HG03097 (cell line): ENCODE measurements at regions not wholly inside any gene's neighbourhood (a gene's known extent, or its start where the extent isn't known, plus 50 kb on each side); places are given as distances from the start of the nearest gene placed in this dataset.

Experiments used
- ATAC-seq: cut with Tn5 transposase; IDR thresholded peaks from one replicate; pipeline ENCODE4 v1.9.1; 2021; ENCODE audit not compliant: unreplicated experiment, low FRiP score

GRCh38 chr3:127484601-127485388 is 105.7 kb downstream of the TPRA1 start:
- ATAC-seq: no peak

DNA sequence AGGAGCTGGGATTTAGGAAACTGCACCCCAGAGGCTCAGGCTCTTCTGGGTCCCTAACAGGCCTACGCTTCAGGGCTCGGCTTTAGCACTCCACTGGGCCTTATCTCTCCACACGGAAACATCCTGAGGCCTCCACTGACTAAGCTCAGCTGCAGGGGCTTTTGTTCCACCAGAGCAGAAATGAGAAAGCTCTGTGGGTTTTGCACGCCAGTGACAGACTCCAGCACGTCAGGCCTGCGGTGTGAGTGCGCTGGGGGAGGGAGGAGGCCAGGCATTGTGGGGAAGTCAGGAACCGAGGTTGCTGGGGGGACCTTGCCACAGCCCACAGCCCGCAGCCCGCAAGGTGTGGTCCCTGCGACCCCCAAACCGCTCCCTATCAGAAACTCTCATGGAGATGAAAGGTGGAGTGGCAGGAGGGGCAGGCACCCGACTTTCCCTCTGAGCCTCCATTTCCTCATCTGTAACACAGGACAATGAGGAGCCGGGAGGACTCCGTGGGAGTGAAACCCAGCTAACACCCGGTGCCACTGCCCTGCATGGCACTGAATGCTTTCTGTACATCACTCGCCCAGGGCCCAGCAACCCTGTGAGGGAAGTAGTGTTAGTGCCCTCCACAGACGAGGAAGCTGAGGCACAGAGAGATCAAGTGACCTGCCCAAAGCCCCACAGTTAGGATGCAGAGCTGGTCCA is 106.5 kb downstream of the TPRA1 start:
- no peak for ATAC-seq

DNA sequence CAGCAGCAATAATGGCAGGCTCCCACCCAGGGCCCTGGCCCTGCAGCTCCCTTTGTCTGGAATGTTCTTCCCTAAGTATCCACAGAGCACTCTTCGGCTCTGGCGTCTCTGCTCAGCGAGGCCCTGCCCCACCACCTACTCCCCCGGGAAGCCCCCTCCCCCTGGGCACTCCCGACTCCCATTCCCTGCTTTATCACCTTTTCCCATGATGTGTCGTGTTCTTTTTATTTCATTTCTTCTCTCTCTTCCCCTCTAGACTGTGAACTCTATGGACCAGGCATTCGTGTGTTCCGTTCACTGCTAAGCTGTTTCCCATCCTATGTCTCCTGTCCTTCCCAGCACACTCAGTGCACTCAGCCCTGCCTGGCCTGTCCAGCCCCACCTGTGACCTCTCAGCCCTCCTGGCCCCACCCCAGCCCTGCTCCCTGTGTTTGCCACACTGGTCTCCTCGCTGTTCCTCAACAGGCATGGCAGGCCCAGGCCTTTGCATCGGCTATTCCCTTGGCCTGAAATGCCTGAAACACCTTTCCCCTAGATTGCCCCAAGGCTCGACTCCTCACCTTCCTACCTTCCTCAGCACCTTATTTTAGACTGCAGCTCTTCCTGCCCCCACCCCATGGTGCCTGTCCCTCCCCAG is 107.4 kb downstream of the TPRA1 start:
- ATAC-seq: no peak

DNA sequence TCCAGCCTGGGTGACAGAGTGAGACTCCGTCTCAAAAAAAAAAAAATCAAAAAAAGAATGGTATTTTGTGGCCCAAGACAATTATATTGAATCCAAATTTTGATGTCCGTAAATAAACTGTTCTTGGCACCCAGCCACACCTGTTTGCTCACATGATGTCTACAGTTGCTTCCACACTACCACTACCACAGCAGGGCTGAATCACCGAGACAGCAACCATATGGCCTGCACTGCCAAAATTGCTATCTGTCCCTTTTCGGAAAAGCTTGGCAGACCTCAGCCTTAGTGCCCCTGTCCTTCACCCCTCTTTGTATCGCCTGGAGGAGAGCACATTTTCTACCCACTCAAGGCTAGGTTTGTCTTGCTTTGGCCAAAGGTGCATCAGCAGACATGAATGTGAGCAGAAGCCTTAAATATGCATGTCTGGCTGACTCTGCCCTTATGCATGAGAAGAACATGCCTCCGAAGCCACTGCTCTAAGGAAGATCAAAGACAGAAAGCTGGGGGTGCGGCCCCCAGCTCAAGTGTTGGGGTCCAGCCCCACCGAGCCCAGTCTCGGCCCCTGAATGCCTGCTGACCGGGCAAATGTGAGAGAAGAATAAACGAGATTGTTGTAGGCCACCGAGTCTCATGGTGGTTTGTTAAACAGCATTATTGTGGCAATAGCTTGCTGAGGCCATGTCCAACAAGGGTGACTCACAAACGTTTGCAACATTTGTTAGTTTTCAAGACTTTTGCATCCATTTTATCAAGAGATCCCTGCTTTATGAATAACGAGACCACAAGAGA is 108.1 kb downstream of the TPRA1 start:
- ATAC-seq: no peak

- no peak for ATAC-seq
Measured at GRCh38 chr3:127480196-127480954, 110.2 kb downstream of the TPRA1 start.

DNA sequence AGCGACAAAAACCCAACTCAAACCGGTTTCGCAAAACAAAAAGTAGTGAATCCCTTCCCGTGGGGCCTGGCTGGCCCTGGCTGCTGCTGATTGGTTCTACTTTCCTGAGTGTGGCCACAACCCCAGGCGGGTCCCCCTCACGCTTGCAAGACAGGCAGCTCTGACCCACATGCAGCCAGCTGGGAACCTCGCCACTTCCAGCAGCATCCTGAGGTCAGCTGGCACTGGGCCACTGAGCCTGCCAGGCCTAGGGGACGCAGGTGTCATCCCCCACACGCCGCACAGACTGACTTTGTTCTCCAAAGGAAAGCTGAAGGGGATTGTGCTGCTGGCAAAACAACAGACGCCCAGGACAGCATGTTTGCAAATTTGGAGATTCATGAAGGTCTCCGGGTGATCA is 111.1 kb downstream of the TPRA1 start:
- no peak for ATAC-seq

DNA sequence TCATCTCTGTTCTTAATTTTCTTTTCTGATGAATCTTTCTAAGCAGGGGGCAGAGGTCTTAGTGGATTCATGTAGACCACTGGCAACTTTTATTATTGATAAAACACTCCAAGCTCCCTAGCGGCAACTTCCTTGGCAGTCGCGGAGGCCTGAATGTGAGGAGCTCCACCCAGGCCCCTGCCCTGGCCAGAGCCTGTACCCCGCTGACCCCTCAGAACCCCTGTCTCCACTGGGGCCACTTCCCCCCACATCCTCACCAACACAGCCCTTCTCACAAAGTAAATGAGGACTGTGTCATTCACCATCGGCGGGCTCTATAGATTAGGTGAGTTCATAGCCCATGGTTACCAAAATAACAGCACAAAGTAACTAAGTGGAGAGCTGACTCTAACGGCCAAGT is 111.6 kb downstream of the TPRA1 start:
- no peak for ATAC-seq

DNA sequence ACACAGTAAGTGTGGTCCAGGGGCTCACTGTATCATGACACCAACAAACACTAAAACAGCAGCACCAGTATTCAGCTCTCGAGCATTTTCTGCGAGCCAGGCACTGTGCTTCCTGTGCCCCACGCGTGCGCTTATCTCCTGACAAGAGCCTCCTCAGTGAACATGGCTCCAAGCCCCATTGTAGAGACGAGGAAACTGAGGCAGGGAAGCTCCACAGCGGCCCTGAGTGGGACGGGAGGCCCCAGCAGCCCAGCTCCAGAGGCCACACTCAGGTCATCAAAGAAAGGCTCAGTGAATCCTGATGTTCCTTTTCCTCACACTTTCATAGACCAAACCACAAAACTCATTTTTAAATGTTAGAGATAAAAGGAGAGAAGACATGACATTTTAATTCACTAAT is 113.1 kb downstream of the TPRA1 start:
- ATAC-seq: no peak

DNA sequence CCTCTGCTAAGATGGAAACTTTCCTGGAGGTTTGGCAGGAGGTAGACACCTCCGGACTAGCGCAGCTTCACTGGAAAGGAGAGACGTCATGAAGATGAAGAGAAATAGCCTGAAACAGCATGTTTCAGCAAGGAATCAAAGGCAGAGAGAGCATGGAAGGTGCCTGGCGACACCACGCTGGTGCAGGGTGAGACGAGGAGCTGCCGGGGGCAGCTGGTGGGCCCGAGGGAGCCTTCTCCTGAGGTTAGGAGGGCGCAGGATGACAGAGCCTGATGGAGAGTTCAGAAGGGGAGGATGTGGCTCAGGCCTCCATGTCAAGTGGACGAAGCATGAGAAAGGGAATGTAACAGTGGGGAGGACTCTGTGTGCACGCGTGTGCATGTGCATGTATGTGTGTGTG is 113.6 kb downstream of the TPRA1 start:
- ATAC-seq: no peak

GRCh38 chr3:127475975-127476705 is 114.4 kb downstream of the TPRA1 start:
- no peak for ATAC-seq

- ATAC-seq: no peak
Measured at GRCh38 chr3:127475391-127475790, 115.1 kb downstream of the TPRA1 start.

DNA sequence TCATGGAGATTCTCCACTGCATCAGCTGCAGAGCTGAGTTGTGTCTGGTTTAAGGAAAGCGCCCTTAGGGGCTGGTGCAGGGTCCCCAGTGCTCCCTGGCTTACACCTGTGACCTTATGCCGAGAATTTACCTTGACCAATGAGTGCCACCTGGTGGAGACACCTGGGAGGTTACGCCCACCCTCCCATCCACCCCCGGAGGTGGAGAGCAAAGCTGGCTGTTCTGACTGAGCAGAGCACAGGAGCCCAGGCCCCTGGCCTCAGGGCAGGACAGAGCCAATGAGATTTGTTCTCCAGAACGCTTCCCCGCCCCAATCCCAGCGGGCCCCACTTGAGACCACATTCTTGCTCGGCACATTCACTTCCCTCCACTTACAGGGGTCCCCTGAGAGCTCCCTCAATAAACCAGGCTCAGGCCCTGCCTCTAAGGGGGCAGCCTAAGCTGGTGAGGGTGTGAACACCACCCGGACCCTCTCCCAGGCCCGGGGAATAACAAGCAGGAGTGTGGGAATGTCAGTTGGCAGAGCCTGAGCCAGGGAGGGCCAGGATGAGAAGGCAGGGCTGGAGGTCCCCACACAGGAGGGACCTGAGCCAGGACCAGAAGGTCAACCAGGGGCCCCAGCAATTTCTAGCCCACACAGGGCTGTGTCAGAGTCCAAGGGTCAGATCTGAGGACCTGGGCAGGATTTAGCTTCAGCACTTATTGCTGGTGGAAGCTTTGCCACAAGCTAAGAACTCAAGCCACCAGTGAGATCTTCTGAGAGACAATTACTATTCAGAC is 117.1 kb downstream of the TPRA1 start:
- ATAC-seq: no peak

DNA sequence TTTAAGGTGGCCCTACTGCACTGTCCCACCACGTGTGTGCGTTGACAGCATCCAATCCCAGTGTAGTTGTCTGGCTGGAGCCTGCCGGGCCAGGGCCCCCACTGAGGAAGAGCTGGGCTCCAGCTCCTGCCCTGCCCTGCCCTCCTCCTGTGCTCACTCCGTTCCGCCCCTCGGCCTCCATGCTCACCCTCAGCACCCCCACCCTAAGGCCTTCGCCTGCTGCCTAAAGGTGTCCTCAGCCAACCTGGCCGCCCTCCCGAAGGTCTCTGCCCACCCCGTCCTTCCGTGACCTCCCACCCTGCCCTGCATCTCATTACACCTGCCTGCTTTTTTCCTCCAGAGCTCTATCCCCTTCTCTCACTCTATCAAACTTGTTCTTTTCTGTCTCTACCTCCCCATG is 118.0 kb downstream of the TPRA1 start:
- ATAC-seq: no peak

- no peak for ATAC-seq
Measured at GRCh38 chr3:127471142-127471541, 119.4 kb downstream of the TPRA1 start.

- ATAC-seq: no peak
Measured at GRCh38 chr3:127469760-127470159, 120.8 kb downstream of the TPRA1 start.

GRCh38 chr3:127467391-127467790 is 123.1 kb downstream of the TPRA1 start:
- no peak for ATAC-seq

DNA sequence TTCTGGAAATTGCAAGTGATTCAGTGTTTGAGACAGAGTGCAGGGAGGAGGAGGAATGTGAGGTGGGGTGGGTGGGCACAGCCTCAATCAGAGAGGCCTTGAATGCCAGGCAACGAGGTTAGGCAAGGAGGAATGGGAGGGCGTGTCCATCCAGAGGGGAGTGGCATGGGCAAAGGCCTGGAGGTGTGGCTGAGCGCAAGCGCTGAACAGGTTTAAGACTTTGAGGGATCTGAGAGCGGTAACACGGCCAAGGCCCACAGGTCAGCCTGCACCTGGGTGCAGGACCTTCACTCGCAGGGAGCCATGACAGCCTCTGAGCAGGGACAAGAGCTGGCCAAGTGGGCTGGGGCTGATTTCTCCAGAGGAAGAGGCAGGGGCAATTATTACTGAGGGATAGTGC is 125.9 kb downstream of the TPRA1 start:
- no peak for ATAC-seq

- no peak for ATAC-seq
Measured at GRCh38 chr3:127462111-127462655, 128.3 kb downstream of the TPRA1 start.
